ENCODE measurements at regions not wholly inside any gene's neighbourhood (a gene's known extent, or its start where the extent isn't known, plus 50 kb on each side); places are given as distances from the start of the nearest gene placed in this dataset.

GRCh38 chr4:130545171-130545570 is 1449.2 kb downstream of the C4orf33 start:
- no peak for TF ChIP-seq CTCF (IDR thresholded peaks at IDR 0.05)
- no peak for TF ChIP-seq POLR2A (IDR thresholded peaks at IDR 0.05)
